ENCODE measurements at regions not wholly inside any gene's neighbourhood (a gene's known extent, or its start where the extent isn't known, plus 50 kb on each side); places are given as distances from the start of the nearest gene placed in this dataset.

GRCh38 chr10:8305876-8306652, 251.6 kb downstream of the GATA3 start:
- no peak for FAIRE-seq
- intact Hi-C loops (cut with micrococcal nuclease): no loop called here
- Histone ChIP-seq H3K9me3 (replicated peaks; ENCODE audit: control insufficient read depth, insufficient read depth, low read length) (no peaks in the 10 kb centered on the region), H4K20me1 (replicated peaks; ENCODE audit: control insufficient read depth, extremely low read depth, insufficient read depth, low read length) (no peaks in the 10 kb centered on the region), H3K27me3 (ENCODE audit: control insufficient read depth in 2 of 2, insufficient read depth in 2 of 2, low read length in 2 of 2) (no peaks in the 10 kb centered on the region), H3K4me3 (replicated peaks in 1 of 3; ENCODE audit: insufficient read depth in 1 of 3, low read depth in 1 of 3, low read length in 3 of 3) (no peak overlapping the region), H3K27ac (ENCODE audit: insufficient read depth, low read depth, low read length) (no peak overlapping the region), H2AFZ (ENCODE audit: low read depth, low read length) (no peak overlapping the region), H3K9ac (replicated peaks; ENCODE audit: extremely low read depth, insufficient read depth, low read length) (no peak overlapping the region), H3K4me2 (ENCODE audit: insufficient read depth, low read length) (no peak overlapping the region), H3K79me2 (ENCODE audit: control insufficient read depth, insufficient read depth, low read length) (no peaks in the 10 kb centered on the region), H3K36me3 (ENCODE audit: control insufficient read depth in 2 of 2, extremely low read depth in 1 of 2, insufficient read depth in 2 of 2, low read length in 2 of 2) (no peaks in the 10 kb centered on the region), H3K4me1 (ENCODE audit: control insufficient read depth, extremely low read depth, insufficient read depth, low read length) (no peaks in the 10 kb centered on the region), H3K9me1 (replicated peaks; ENCODE audit: control insufficient read depth, extremely low read depth, insufficient read depth, low read length) (no peaks in the 10 kb centered on the region)
- CTCF ChIA-PET: no interaction called here
- BruUV-seq (replicated peaks): no TSS peak
- TF ChIP-seq MAX (IDR thresholded peaks at IDR 0.05; ENCODE audit: insufficient read depth, insufficient read length) (no peak), FOS (IDR thresholded peaks at IDR 0.05; ENCODE audit: borderline replicate concordance, insufficient read depth, low read length) (no peak), POLR2AphosphoS5 (IDR thresholded peaks at IDR 0.05; ENCODE audit: insufficient read depth, low read depth, low read length) (no peak), JUN (IDR thresholded peaks at IDR 0.05; ENCODE audit: borderline replicate concordance, insufficient read depth, insufficient read length, low read depth) (no peak)
- no peak for DNase-seq (ENCODE audit: low read depth, low spot score)
- dilution Hi-C loops (cut with MboI; ENCODE audit: extremely low pct_ligation_motif_present, low sequenced_read_pairs): no loop called here
- POLR2A ChIA-PET: no interaction called here

- no peaks in the 10 kb centered on the region for H3K27me3 ChIP-seq (ENCODE audit: control insufficient read depth in 2 of 2, insufficient read depth in 2 of 2, low read length in 2 of 2)
- BruUV-seq (replicated peaks): no TSS peak
- CTCF ChIA-PET: no interaction called here
- POLR2A ChIA-PET: no interaction called here
- no peak overlapping the region for H3K9ac ChIP-seq (replicated peaks; ENCODE audit: extremely low read depth, insufficient read depth, low read length)
- H3K36me3 ChIP-seq (ENCODE audit: control insufficient read depth in 2 of 2, extremely low read depth in 1 of 2, insufficient read depth in 2 of 2, low read length in 2 of 2): no peaks in the 10 kb centered on the region
- H3K4me2 ChIP-seq (ENCODE audit: insufficient read depth, low read length): no peak overlapping the region
- H3K79me2 ChIP-seq (ENCODE audit: control insufficient read depth, insufficient read depth, low read length): no peaks in the 10 kb centered on the region
- intact Hi-C loops (cut with micrococcal nuclease) (no loop called here), dilution Hi-C loops (cut with MboI; ENCODE audit: extremely low pct_ligation_motif_present, low sequenced_read_pairs) (no loop called here)
- H3K9me3 ChIP-seq (replicated peaks; ENCODE audit: control insufficient read depth, insufficient read depth, low read length): no peaks in the 10 kb centered on the region
- H3K4me1 ChIP-seq (ENCODE audit: control insufficient read depth, extremely low read depth, insufficient read depth, low read length): no peaks in the 10 kb centered on the region
- no peak overlapping the region for H2AFZ ChIP-seq (ENCODE audit: low read depth, low read length)
- H3K9me1 ChIP-seq (replicated peaks; ENCODE audit: control insufficient read depth, extremely low read depth, insufficient read depth, low read length): no peaks in the 10 kb centered on the region
- H4K20me1 ChIP-seq (replicated peaks; ENCODE audit: control insufficient read depth, extremely low read depth, insufficient read depth, low read length): no peaks in the 10 kb centered on the region
- FAIRE-seq: no peak
- no peak for DNase-seq (ENCODE audit: low read depth, low spot score)
- TF ChIP-seq MAX (IDR thresholded peaks at IDR 0.05; ENCODE audit: insufficient read depth, insufficient read length) (no peak), POLR2A (IDR thresholded peaks at IDR 0.05; ENCODE audit: low read depth, low read length) (no peak), MYC (IDR thresholded peaks at IDR 0.05; ENCODE audit: low read depth, low read length) (no peak), FOS (IDR thresholded peaks at IDR 0.05; ENCODE audit: borderline replicate concordance, insufficient read depth, low read length) (no peak), GATA2 (IDR thresholded peaks at IDR 0.05; ENCODE audit: insufficient read depth, insufficient read length, low read depth, low read length) (no peak), POLR2AphosphoS5 (IDR thresholded peaks at IDR 0.05; ENCODE audit: insufficient read depth, low read depth, low read length) (no peak), EZH2 (IDR thresholded peaks at IDR 0.05; ENCODE audit: borderline replicate concordance, low read depth, low read length, severe bottlenecking) (no peak), CTCF (IDR thresholded peaks at IDR 0.05; ENCODE audit: extremely low read depth in 1 of 2, insufficient read depth in 1 of 2, low read depth in 1 of 2, low read length in 2 of 2) (no peak), JUN (IDR thresholded peaks at IDR 0.05; ENCODE audit: borderline replicate concordance, insufficient read depth, insufficient read length, low read depth) (no peak)
- H3K27ac ChIP-seq (ENCODE audit: insufficient read depth, low read depth, low read length): no peak overlapping the region
- H3K4me3 ChIP-seq (replicated peaks in 1 of 3; ENCODE audit: insufficient read depth in 1 of 3, low read depth in 1 of 3, low read length in 3 of 3): no peak overlapping the region
These were observed 252.3 kb downstream of the GATA3 start for GRCh38 chr10:8306685-8307364.

Data from endothelial cell of umbilical vein (primary cell).